Coronary artery (tissue), 2 donors: ENCODE measurements at regions not wholly inside any gene's neighbourhood (a gene's known extent, or its start where the extent isn't known, plus 50 kb on each side); places are given as distances from the start of the nearest gene placed in this dataset.
"Not testable (repeated sequence)": the region's sequence is repeated elsewhere in the genome, so short reads cannot be mapped to it uniquely, and the experiment has no call there.

ENCODE experiments used
- DNase-seq: peaks from one replicate; pipeline ENCODE4 v3.0.0-alpha.2; 2017; ENCODE audit warnings: low spot score
- H3K27ac ChIP-seq, 2 donors: fragments of 200-600 bp; sonication (generic); one replicate each; pipeline ENCODE4 v1.5.1; 2016 to 2019
- H3K4me3 ChIP-seq: fragments of 200-600 bp; sonication (generic); 2 replicates; pipeline ENCODE4 v1.5.1; 2016; ENCODE audit warnings: mild to moderate bottlenecking, moderate library complexity
- TF ChIP-seq, protein P1 (sequence below): fragments of 200-600 bp; sonication (generic); IDR thresholded peaks from one replicate; pipeline ENCODE4 v1.5.1; 2019; ENCODE audit warnings: antibody characterized with exemption

DNA sequence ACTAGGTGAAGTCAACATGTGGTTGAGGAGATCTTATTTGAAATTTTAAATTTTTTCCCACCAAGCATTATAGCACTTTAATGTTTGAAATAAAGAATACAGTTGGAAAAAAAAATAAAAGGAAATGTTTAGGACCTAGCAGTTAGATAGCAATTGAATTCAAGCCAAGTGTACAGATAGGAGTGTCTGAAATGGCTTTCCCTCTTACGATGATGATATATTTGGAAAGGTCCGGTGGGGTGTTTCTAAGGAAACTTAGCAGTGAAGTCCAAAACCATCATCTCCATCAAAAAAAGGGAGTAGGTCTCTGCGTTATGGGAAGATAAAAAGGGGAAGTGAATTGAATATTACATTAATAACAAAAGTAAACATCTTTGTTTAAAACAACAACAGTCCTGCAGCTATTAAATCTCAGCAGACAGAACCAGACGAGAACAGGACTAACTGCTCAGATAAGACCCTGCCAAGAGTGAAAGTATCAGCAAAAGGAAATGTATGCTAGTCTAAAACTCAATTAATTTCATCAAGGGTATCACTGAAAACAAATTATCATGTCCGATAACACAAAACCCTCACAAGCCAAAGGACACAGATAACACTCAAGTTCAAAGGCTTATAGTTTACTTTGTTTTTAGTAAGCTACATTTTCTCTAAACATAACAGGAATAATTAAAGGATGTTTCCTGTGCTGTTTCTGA lies 242.0 kb downstream of the BMP4 start:
- no peak for DNase-seq
- H3K4me3 ChIP-seq, result peak overlapping the region; percentile 58
- TF ChIP-seq, protein P1, sequence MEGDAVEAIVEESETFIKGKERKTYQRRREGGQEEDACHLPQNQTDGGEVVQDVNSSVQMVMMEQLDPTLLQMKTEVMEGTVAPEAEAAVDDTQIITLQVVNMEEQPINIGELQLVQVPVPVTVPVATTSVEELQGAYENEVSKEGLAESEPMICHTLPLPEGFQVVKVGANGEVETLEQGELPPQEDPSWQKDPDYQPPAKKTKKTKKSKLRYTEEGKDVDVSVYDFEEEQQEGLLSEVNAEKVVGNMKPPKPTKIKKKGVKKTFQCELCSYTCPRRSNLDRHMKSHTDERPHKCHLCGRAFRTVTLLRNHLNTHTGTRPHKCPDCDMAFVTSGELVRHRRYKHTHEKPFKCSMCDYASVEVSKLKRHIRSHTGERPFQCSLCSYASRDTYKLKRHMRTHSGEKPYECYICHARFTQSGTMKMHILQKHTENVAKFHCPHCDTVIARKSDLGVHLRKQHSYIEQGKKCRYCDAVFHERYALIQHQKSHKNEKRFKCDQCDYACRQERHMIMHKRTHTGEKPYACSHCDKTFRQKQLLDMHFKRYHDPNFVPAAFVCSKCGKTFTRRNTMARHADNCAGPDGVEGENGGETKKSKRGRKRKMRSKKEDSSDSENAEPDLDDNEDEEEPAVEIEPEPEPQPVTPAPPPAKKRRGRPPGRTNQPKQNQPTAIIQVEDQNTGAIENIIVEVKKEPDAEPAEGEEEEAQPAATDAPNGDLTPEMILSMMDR, result no peak
- H3K27ac ChIP-seq, result peak overlapping the region in 1 of 2 donors; percentile 61

DNA sequence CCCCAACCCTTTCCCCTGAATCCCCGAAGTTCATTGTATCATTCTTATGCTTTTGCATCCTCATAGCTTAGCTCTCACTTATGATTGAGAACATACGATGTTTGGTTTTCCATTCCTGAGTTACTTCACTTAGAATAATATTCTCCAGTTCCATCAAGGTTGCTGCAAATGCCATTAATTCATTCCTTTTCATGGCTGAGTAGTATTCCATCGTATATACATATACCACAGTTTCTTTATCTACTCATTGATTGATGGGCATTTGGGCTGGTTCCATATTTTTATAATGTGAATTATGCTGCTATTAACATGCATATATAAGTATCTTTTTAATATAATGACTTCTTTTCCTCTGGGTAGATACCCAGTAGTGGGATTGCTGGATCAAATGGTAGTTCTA lies 243.7 kb downstream of the BMP4 start:
- not testable (repeated sequence) for H3K4me3 ChIP-seq, DNase-seq, H3K27ac ChIP-seq

DNA sequence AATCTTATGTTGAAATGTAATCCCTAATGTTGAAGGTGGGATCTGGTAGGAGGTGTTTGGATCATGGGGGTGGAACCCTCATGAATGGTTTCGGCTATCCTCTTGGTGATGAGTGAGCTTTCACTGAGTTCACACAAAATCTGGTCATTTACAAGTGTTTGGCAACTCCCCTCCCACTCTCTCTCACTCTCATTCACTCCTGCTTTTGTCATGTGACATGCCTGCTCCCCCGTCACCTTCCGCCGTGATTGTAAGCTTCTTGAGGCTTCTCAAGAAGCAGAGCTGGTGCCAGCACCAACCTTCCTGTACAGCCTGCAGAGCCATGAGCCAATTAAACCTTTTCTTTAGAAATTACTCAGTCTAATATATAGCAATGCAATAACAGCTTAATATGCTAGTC lies 245.4 kb downstream of the BMP4 start:
- no peak for DNase-seq
- H3K4me3 ChIP-seq, result no peak overlapping the region
- TF ChIP-seq, protein P1, result no peak
- no peak overlapping the region for H3K27ac ChIP-seq

DNA sequence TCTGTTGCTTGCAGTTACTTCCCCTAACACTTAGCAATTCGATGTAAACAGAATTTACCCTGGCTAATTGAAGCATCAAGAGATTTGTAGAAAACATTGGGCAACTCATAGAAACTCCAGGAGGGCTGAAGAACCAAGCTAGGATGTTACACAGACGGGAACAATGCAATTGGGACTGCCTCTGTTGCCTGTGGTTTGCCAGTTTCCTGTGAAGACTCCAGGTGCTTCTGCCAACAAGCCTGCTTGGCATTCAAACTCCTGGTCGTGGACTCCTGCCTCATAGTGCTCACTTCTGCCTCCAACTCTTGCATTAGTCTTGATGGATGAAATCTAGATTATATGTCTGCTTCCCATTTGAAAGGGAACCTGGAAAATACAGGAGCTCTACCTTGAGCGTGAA lies 246.0 kb downstream of the BMP4 start:
- DNase-seq, result no peak
- no peak overlapping the region for H3K27ac ChIP-seq
- H3K4me3 ChIP-seq, result no peak overlapping the region
- TF ChIP-seq, protein P1, result no peak

DNA sequence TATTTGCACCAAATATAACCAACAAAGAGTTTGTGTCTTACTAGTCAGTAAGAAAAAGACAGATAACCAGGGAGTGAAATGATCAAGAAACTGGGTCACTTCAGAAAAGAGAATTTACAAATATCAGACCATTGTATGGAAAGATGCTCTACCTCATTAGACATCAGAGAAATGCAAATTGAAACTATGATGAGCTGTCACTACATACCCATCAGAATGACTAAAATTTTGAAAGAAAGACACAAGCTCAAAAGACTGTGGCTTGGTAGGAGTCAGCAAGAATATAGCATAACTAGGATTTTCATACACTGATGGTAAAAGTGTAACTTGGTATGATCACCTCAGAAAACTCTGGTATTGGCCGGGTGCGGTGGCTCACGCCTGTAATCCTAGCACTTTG lies 247.2 kb downstream of the BMP4 start:
- Histone ChIP-seq H3K27ac (no peak overlapping the region), H3K4me3 (no peak overlapping the region)
- DNase-seq, result no peak
- TF ChIP-seq, protein P1, result no peak

DNA sequence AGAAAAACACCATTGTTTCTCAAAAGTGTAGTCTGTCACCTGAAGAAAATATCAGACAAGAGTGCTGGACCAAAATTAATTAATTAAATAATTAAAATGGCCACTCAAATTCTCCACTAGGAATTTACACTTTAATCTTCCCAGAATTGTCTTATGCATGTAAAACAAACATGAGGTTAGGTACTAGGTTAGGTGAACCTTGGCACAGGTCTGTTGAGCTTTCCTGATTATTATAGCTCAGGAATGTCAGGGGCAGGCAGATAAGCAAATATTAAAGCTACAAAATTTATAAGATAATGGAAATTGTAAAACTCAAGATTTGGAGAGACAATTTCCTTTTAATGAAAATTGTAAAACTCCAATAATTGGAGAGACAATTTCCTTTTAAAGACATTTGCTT lies 253.2 kb downstream of the BMP4 start:
- no peak for DNase-seq
- TF ChIP-seq, protein P1, result no peak
- Histone ChIP-seq H3K4me3 (no peak overlapping the region), H3K27ac (no peak overlapping the region)

DNA sequence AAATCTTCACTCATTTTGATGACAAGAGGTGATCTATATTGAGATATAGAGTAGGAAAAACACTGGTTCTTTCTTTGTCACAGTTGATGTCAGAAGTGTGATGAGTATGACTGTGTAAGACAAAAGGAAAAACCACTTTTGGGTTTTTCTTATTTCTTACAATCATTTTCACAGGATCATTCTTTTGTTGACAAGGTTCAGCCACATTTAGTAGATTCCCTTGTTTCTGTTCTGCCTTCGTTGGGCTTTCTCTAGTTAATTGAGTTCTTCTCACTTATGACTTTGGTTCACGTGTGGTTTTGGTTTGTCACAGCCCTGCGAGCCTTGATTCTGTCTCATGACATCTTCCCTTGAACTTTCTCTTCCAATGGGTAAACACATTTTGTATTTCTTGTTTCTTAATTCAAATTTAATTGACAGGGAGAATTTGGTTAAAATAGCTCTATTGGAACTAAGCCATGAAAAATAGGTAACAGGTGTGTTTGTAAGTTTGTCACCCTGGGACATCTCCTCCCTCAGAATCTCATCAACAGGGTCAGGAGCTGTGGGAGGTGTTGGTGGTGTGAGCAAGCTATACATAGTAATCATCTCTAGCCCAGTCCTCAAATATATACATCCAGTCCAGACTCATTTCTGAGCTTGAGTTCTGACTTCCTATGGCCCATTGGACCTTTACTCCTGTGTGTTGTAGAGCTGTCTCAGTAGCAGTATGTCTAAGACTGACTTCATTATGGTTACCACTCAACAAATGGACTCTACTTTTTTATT lies 255.3 kb downstream of the BMP4 start:
- TF ChIP-seq, protein P1, result no peak
- no peak overlapping the region for H3K4me3 ChIP-seq
- H3K27ac ChIP-seq, result no peak overlapping the region
- DNase-seq, result no peak
